ENCODE measurements at regions not wholly inside any gene's neighbourhood (a gene's known extent, or its start where the extent isn't known, plus 50 kb on each side); places are given as distances from the start of the nearest gene placed in this dataset.

GRCh38 chr20:57999465-58000111, 228.9 kb downstream of the ANKRD60 start:
- TF ChIP-seq CTCF (conservative IDR thresholded peaks at IDR 0.05), result no peak
- Histone ChIP-seq H3K9me3 (ENCODE audit: control insufficient read depth, low read depth, low read length) (no peaks in the 10 kb centered on the region), H2AK5ac (ENCODE audit: insufficient read length, low read length) (no peak overlapping the region), H3K18ac (ENCODE audit: insufficient read length, low read depth, low read length) (no peak overlapping the region), H4K91ac (ENCODE audit: insufficient read length, low read depth, low read length) (no peak overlapping the region), H3K9ac (ENCODE audit: extremely low read depth, insufficient read length, low read length) (no peak overlapping the region), H3K27me3 (ENCODE audit: insufficient read depth, low read length) (no peaks in the 10 kb centered on the region), H4K8ac (replicated peaks; ENCODE audit: insufficient read length, low read depth, low read length) (no peak overlapping the region), H2BK15ac (ENCODE audit: low read depth, low read length) (no peak overlapping the region), H3K4ac (ENCODE audit: low read depth, low read length) (no peak overlapping the region), H3K79me1 (ENCODE audit: insufficient read depth, low read depth, low read length, poor library complexity, severe bottlenecking) (no peaks in the 10 kb centered on the region), H3K27ac (ENCODE audit: insufficient read length, low read depth, low read length) (no peak overlapping the region), H2BK12ac (ENCODE audit: insufficient read length, low read depth, low read length) (no peak overlapping the region), H3K4me2 (ENCODE audit: insufficient read depth, insufficient read length, low read length) (peak overlapping the region; percentile 32), H4K5ac (ENCODE audit: insufficient read length, low read depth, low read length) (no peak overlapping the region), H3K4me1 (ENCODE audit: insufficient read depth, low read length) (no peaks in the 10 kb centered on the region), H3T11ph (ENCODE audit: low read length) (no peak overlapping the region), H2AFZ (ENCODE audit: low read length) (no peak overlapping the region), H2BK5ac (ENCODE audit: insufficient read length, low read length) (no peak overlapping the region), H3K79me2 (ENCODE audit: insufficient read depth, low read length) (no peaks in the 10 kb centered on the region), H3K23ac (ENCODE audit: insufficient read length, low read depth, low read length) (no peak overlapping the region), H2BK120ac (ENCODE audit: low read depth, low read length, poor library complexity, severe bottlenecking) (no peak overlapping the region), H2BK20ac (ENCODE audit: low read depth, low read length, poor library complexity, severe bottlenecking) (no peak overlapping the region), H3K14ac (ENCODE audit: insufficient read depth, low read length) (no peak overlapping the region), H4K20me1 (ENCODE audit: control insufficient read depth, insufficient read depth, insufficient read length) (no peaks in the 10 kb centered on the region), H3K56ac (ENCODE audit: insufficient read length, low read depth, low read length) (no peak overlapping the region), H3K23me2 (ENCODE audit: insufficient read length, low read depth, low read length, poor library complexity, severe bottlenecking) (no peaks in the 10 kb centered on the region)
- Mint-ChIP-seq H3K4me1 (peaks cover 18 to 22% of the 10 kb centered on the region in 2 experiments), H3K27ac (peak overlapping the region in 1 of 3 experiments; percentile 16; a peak in 1 of 7 replicates), H3K27me3 (ENCODE audit: low read depth) (peaks cover 10% of the 10 kb centered on the region), H3K4me3 (peak overlapping the region; percentile 15 to 63; a peak in 2 of 5 replicates), H3K36me3 (ENCODE audit: insufficient read depth in 1 of 3, low read depth in 3 of 3) (peaks cover 0 to 5% (median 2%) of the 10 kb centered on the region in 3 experiments; a peak in 3 of 7 replicates), H3K9me3 (peaks cover 5 to 6% of the 10 kb centered on the region in 2 experiments; a peak in 3 of 5 replicates)
- DNase-seq, result no peak
- no CpG with 5 or more reads among the region's 17 CpGs for WGBS (ENCODE audit: extremely low coverage, insufficient read length, low lambda C conversion rate)
